LNCAP (cell line): ENCODE measurements at regions not wholly inside any gene's neighbourhood (a gene's known extent, or its start where the extent isn't known, plus 50 kb on each side); places are given as distances from the start of the nearest gene placed in this dataset.

Source experiments
- TF ChIP-seq, protein P1 (sequence below): fragments of 450-650 bp; IDR thresholded peaks from 2 replicates; pipeline ENCODE4 v1.5.1; 2017; ENCODE audit warnings: mild to moderate bottlenecking

DNA sequence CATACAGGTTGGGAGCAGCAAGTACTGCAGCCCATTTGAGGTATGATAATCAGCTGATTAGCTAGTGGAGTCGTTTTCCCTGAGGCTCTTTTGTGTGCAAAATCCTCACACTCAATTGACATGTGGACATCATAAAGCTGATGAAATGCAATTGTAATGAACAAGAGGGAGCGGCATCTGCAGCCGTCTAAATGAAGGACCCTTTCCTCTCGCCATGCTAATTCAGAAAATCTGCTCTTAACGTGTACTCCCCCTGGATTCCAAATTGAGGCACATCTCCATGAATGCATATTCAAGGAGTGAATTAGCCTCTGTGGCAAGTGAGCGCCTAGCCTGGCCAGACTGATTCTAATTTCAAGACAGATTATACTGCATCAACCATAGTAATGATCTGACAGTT lies 260.9 kb upstream of the ATP5MC3 start:
- TF ChIP-seq, protein P1, sequence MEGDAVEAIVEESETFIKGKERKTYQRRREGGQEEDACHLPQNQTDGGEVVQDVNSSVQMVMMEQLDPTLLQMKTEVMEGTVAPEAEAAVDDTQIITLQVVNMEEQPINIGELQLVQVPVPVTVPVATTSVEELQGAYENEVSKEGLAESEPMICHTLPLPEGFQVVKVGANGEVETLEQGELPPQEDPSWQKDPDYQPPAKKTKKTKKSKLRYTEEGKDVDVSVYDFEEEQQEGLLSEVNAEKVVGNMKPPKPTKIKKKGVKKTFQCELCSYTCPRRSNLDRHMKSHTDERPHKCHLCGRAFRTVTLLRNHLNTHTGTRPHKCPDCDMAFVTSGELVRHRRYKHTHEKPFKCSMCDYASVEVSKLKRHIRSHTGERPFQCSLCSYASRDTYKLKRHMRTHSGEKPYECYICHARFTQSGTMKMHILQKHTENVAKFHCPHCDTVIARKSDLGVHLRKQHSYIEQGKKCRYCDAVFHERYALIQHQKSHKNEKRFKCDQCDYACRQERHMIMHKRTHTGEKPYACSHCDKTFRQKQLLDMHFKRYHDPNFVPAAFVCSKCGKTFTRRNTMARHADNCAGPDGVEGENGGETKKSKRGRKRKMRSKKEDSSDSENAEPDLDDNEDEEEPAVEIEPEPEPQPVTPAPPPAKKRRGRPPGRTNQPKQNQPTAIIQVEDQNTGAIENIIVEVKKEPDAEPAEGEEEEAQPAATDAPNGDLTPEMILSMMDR = no peak

DNA sequence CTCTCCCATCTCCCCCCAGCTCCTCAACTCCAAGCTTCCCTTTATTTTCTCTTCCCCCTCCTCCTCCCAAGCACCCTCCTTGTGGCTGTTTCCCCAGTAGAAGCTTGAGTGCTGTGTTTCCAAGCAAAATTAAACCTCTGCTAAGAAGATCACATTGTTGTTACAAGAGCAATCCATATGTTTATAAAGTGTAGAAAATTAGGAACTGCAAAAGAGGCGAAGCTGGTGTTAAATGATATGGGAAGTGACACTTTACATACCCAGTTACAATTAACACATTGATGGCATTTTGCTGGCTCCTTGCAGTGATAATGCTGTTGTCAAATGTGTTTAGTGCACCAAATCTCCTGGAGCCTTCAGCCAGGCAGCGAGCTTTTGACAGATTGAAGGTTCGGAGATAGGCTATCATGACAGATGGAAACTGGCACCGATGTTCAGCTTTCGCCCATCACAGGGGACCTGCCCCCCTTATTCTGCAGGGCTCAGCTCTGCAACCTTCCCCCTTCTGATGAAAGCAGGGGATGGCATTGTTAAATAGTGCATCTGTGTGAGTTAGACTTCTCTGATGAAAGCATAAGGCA lies 259.8 kb upstream of the ATP5MC3 start:
- TF ChIP-seq, protein P1 = no peak

DNA sequence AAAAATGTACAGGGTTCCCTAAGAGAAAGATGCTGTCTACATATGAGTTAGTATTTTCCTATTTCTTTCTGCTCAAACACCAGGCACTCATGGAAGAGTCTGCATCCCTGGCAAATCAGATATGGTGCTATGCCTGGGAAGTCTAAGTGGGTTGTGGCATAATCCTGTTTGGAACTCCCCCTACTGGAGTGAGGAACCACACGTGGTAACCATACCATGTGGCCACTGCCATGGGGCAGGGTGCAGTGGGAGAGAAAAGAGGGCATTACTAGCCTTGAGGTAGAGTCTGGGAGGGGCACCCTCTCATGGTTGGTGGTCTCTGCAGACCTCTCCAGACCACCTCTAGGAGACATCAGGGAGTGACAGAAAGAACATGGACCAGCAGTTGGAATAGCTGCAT lies 257.9 kb upstream of the ATP5MC3 start:
- TF ChIP-seq, protein P1 = no peak

DNA sequence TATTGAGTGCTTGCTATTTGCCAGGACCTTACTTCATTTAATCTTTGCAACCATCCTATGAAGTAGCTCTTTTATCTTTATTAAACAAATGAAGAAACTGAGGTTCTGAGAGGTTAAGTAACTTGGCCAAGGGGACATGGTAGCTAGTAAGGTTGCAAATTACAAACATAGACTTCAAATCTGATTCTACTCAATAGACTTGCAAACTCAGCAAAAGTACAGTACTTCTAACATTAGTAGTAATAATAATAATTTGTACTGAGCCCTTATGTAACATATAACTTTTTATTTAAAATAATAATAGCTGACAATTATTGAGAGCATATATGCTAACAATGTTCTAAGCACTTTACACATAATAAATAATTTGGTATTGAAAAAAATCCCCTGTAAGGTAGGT lies 255.7 kb upstream of the ATP5MC3 start:
- TF ChIP-seq, protein P1 = no peak

DNA sequence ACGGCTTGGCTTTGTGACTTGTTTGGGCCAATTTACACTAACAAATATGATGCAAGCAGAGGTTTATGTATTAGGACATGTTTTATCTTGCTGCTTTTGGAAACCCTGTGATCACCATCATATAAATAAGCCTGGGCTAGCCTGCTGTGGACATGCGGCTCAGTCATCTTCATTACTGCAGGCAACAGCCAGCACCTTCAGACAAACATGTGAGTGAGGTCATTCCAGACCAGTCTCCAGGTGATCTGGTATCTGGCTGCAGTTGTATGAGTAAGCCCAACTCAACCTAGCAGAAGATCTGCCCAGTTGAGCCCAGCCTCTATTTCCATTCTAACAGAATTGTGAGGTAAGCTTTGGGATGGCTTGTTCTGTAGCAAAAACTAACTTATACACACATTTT lies 254.6 kb upstream of the ATP5MC3 start:
- TF ChIP-seq, protein P1 = no peak

DNA sequence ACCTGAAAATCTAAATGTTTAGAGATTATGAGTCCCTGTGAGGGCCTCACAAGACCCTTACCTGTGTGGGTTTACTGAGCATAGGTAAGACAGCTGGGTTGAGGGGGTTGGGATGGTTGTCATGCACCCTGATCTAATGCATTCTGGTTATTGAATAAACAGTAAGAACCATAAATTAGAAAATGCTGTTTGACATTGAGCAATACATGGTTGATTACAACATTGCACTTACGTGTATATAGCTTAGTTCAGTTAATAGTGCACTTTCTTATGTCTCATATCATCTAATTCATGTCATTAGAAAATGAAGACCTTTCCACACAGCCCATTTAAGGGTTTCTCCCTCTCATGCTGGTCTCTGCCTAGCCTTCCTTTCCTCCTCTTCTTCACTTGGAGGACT lies 253.5 kb upstream of the ATP5MC3 start:
- TF ChIP-seq, protein P1 = no peak

DNA sequence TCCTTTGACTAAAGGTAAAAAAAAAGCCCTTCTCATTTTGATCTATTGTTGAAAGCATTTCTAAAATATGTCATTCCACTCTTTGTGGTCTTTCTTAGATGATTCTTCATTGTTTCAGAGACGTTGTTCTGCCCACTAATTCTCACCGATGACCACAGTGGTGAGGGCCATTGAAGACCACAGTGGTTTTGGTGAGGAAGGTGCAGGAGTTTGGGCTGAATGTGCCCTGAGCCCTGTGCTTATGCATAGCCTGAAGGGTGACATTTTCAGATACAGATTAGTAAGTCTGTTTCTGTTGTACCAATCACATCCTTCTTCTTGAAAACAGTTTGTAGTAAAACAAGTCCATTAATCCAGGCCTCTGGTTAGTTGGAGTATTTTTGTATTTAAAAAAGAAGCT lies 251.3 kb upstream of the ATP5MC3 start:
- TF ChIP-seq, protein P1 = no peak

DNA sequence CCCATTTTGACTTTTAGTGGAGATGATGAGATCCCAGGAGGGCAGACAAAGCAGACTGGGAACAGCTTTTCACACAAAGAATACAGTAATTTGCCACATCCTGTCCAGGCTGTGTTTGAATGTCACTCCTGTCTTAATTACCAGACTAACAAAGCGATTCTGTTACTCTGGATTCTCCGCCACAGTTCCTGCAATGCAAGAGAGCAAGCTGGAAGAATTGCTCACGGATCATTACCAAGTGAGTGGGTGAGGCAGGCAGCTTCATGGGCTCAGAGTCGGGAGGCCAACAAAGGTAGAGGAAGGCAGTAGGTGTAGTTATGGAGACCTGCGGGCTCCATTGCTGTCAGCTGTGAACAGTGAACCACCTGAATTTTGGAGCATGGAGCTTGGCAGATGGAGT lies 250.5 kb upstream of the ATP5MC3 start:
- TF ChIP-seq, protein P1 = no peak
